Jurkat, Clone E6-1 (cell line): ENCODE measurements at regions not wholly inside any gene's neighbourhood (a gene's known extent, or its start where the extent isn't known, plus 50 kb on each side); places are given as distances from the start of the nearest gene placed in this dataset.

Experiments
- DNase-seq: peaks from one replicate; pipeline ENCODE4 v3.0.0-alpha.2; 2011; ENCODE audit warnings: low read depth, low spot score
- H3K4me3 ChIP-seq: 2 replicates; pipeline ENCODE4 v1.5.1; 2011; ENCODE audit warnings: mild to moderate bottlenecking, low read length, control low read depth, moderate library complexity

GRCh38 chr20:16982091-16982726, 234.1 kb downstream of the OTOR start:
- no peak for DNase-seq
- H3K4me3 ChIP-seq: no peak overlapping the region

GRCh38 chr20:16984481-16984880, 236.3 kb downstream of the OTOR start:
- no peak for DNase-seq
- H3K4me3 ChIP-seq: no peak overlapping the region

GRCh38 chr20:17003170-17003870, 223.5 kb upstream of the PCSK2 start:
- DNase-seq: no peak
- no peak overlapping the region for H3K4me3 ChIP-seq

GRCh38 chr20:17010181-17010580, 216.7 kb upstream of the PCSK2 start:
- no peak for DNase-seq
- no peak overlapping the region for H3K4me3 ChIP-seq

GRCh38 chr20:17012546-17013226, 214.2 kb upstream of the PCSK2 start:
- DNase-seq: no peak

GRCh38 chr20:17014217-17014616, 212.6 kb upstream of the PCSK2 start:
- no peak overlapping the region for H3K4me3 ChIP-seq
- DNase-seq: no peak

More at GRCh38 chr20:17012546-17013226, 214.2 kb upstream of the PCSK2 start:
- no peak overlapping the region for H3K4me3 ChIP-seq

- H3K4me3 ChIP-seq: no peak overlapping the region
- DNase-seq: no peak
Measured at GRCh38 chr20:17014756-17015366, 212.0 kb upstream of the PCSK2 start.

GRCh38 chr20:17017232-17017631, 209.6 kb upstream of the PCSK2 start:
- no peak for DNase-seq
- H3K4me3 ChIP-seq: no peak overlapping the region

- no peak overlapping the region for H3K4me3 ChIP-seq
- DNase-seq: no peak
Measured at GRCh38 chr20:17021481-17021880, 205.4 kb upstream of the PCSK2 start.

GRCh38 chr20:17023036-17023435, 203.8 kb upstream of the PCSK2 start:
- no peak overlapping the region for H3K4me3 ChIP-seq
- DNase-seq: no peak

GRCh38 chr20:17023806-17024205, 203.0 kb upstream of the PCSK2 start:
- no peak for DNase-seq
- H3K4me3 ChIP-seq: no peak overlapping the region

- H3K4me3 ChIP-seq: no peak overlapping the region
- no peak for DNase-seq
Measured at GRCh38 chr20:17024513-17025119, 202.2 kb upstream of the PCSK2 start.

- no peak for DNase-seq
- H3K4me3 ChIP-seq: no peak overlapping the region
Measured at GRCh38 chr20:17026346-17026745, 200.5 kb upstream of the PCSK2 start.

GRCh38 chr20:17029698-17030097, 197.1 kb upstream of the PCSK2 start:
- H3K4me3 ChIP-seq: no peak overlapping the region
- no peak for DNase-seq

GRCh38 chr20:17036541-17036940, 190.3 kb upstream of the PCSK2 start:
- no peak for DNase-seq
- no peak overlapping the region for H3K4me3 ChIP-seq

- H3K4me3 ChIP-seq: no peak overlapping the region
- no peak for DNase-seq
Measured at GRCh38 chr20:17042122-17042521, 184.7 kb upstream of the PCSK2 start.

GRCh38 chr20:17043323-17043722, 183.5 kb upstream of the PCSK2 start:
- H3K4me3 ChIP-seq: no peak overlapping the region
- DNase-seq: no peak

- no peak for DNase-seq
Measured at GRCh38 chr20:17044891-17045290, 181.9 kb upstream of the PCSK2 start.

GRCh38 chr20:17059465-17059864, 167.4 kb upstream of the PCSK2 start:
- no peak overlapping the region for H3K4me3 ChIP-seq
- no peak for DNase-seq

More at GRCh38 chr20:17044891-17045290, 181.9 kb upstream of the PCSK2 start:
- H3K4me3 ChIP-seq: no peak overlapping the region

- no peak overlapping the region for H3K4me3 ChIP-seq
- no peak for DNase-seq
Measured at GRCh38 chr20:17061715-17062114, 165.1 kb upstream of the PCSK2 start.
